ENCODE measurements at regions not wholly inside any gene's neighbourhood (a gene's known extent, or its start where the extent isn't known, plus 50 kb on each side); places are given as distances from the start of the nearest gene placed in this dataset.

DNA sequence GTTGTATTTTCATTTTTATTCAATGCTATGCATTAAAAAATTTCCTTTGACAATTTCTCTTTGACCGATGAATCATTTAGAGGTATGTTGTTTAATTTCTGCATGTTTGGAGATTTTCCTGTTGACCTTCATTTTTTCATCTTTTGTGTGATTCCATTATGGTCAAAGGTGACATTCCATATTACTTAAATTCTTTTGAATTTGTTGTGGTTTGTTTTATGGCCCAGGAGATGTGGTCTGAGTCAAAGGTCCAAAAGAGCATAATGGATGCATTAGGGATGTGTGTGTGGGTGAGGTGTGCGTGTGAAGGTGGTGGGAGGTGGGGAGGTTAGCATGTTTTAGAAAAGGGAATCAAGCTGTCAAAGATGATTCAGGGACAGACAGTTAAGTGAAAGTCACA, 76.0 kb upstream of the GIMD1 start (continued):
- no peak for TF ChIP-seq SRSF9 (IDR thresholded peaks at IDR 0.05; ENCODE audit: borderline replicate concordance, low read depth, low read length)
- no peak for TF ChIP-seq GTF2E2 (tag; IDR thresholded peaks at IDR 0.05)
- no peak for TF ChIP-seq ATF7 (IDR thresholded peaks at IDR 0.05)
- TF ChIP-seq, protein P1, sequence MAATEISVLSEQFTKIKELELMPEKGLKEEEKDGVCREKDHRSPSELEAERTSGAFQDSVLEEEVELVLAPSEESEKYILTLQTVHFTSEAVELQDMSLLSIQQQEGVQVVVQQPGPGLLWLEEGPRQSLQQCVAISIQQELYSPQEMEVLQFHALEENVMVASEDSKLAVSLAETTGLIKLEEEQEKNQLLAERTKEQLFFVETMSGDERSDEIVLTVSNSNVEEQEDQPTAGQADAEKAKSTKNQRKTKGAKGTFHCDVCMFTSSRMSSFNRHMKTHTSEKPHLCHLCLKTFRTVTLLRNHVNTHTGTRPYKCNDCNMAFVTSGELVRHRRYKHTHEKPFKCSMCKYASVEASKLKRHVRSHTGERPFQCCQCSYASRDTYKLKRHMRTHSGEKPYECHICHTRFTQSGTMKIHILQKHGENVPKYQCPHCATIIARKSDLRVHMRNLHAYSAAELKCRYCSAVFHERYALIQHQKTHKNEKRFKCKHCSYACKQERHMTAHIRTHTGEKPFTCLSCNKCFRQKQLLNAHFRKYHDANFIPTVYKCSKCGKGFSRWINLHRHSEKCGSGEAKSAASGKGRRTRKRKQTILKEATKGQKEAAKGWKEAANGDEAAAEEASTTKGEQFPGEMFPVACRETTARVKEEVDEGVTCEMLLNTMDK (IDR thresholded peaks at IDR 0.05; ENCODE audit: borderline replicate concordance, insufficient read depth, low read depth, low read length, poor library complexity, severe bottlenecking): no peak
- no peak for TF ChIP-seq ZNF347 (CRISPR knock-in tag; IDR thresholded peaks at IDR 0.05; ENCODE audit: low read depth)
- no peak for TF ChIP-seq ETS2 (tag; IDR thresholded peaks at IDR 0.05; ENCODE audit: borderline replicate concordance, poor library complexity, severe bottlenecking)

DNA sequence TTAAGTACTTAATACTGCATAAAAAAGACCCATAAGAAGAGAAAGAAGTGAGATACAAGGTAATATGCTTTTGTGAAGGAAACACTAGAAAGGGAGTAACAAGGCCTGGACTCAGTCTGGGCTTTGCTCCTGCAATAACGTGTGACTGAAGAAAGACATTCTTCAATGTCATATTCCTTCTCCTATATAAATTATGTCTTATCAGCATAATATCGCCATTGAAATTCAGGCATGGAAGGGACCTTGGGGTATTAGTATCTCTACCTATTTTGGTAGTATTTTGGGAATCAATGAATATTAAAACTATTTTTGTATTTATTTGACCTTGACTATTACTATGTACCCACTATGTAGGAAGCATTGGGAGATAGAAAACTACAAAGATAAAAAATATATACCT, 62.2 kb upstream of the GIMD1 start:
- Histone ChIP-seq H3K27me3 (ENCODE audit: control insufficient read depth in 2 of 2, insufficient read depth in 2 of 2, low read length in 2 of 2) (no peaks in the 10 kb centered on the region), H3K27ac (ENCODE audit: extremely low read depth, low read depth, low read length) (no peak overlapping the region), H3K79me2 (ENCODE audit: control insufficient read depth, insufficient read depth, low read length) (no peaks in the 10 kb centered on the region), H3K36me3 (ENCODE audit: control insufficient read depth, insufficient read depth, low read length) (no peaks in the 10 kb centered on the region), H3K4me2 (ENCODE audit: insufficient read depth, low read length) (no peak overlapping the region), H3K4me3 (no peak overlapping the region), H2AFZ (ENCODE audit: low read depth, low read length) (no peak overlapping the region), H4K20me1 (replicated peaks; ENCODE audit: control insufficient read depth, insufficient read depth, low read length) (no peaks in the 10 kb centered on the region), H3K9ac (ENCODE audit: insufficient read depth in 1 of 2, low read depth in 2 of 2, low read length in 2 of 2) (no peak overlapping the region), H3K9me1 (ENCODE audit: control insufficient read depth, insufficient read depth, low read length) (no peaks in the 10 kb centered on the region), H3K9me3 (replicated peaks; ENCODE audit: control insufficient read depth, insufficient read depth, low read depth, low read length) (no peaks in the 10 kb centered on the region), H3K4me1 (replicated peaks in 1 of 2; ENCODE audit: control insufficient read depth in 2 of 2, insufficient read depth in 2 of 2, low read length in 2 of 2) (no peaks in the 10 kb centered on the region)
- DNase-seq (ENCODE audit: extremely low read depth in 1 of 4, low spot score in 3 of 4) (no peak), ATAC-seq (no peak), FAIRE-seq (no peak)
- intact Hi-C loops (cut with micrococcal nuclease): no loop called here
- no TSS peak for BruUV-seq (replicated peaks)
- CTCF ChIA-PET (ENCODE audit: low intra/inter-chr PET ratio): no interaction called here
- in situ Hi-C loops (cut with MboI): no loop called here
- POLR2A ChIA-PET: no interaction called here
- 0% methylated on average over 2 of the region's 2 CpGs for WGBS (ENCODE audit: insufficient coverage, low coverage, missing lambda C conversion rate)
- TF ChIP-seq ZNF274 (IDR thresholded peaks at IDR 0.05; ENCODE audit: borderline replicate concordance, low read depth, low read length): no peak
- TF ChIP-seq C11orf30 (IDR thresholded peaks at IDR 0.05; ENCODE audit: low read depth): peak; percentile 45; the same call in 1 of the 2 replicates
- TF ChIP-seq, protein P2, sequence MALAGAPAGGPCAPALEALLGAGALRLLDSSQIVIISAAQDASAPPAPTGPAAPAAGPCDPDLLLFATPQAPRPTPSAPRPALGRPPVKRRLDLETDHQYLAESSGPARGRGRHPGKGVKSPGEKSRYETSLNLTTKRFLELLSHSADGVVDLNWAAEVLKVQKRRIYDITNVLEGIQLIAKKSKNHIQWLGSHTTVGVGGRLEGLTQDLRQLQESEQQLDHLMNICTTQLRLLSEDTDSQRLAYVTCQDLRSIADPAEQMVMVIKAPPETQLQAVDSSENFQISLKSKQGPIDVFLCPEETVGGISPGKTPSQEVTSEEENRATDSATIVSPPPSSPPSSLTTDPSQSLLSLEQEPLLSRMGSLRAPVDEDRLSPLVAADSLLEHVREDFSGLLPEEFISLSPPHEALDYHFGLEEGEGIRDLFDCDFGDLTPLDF (CRISPR knock-in tag; IDR thresholded peaks at IDR 0.05): no peak
- peak; percentile 56 for TF ChIP-seq MAFK (IDR thresholded peaks at IDR 0.05; ENCODE audit: low read length)
- TF ChIP-seq FOXK2 (conservative IDR thresholded peaks at IDR 0.05 in 1 of 2, IDR thresholded peaks at IDR 0.05 in 1 of 2; ENCODE audit: low read depth in 2 of 2): no peak
- TF ChIP-seq MAFF (IDR thresholded peaks at IDR 0.05; ENCODE audit: low read length): peak; percentile 75
- no peak for TF ChIP-seq HNRNPLL (IDR thresholded peaks at IDR 0.05; ENCODE audit: low read depth, low read length, poor library complexity, severe bottlenecking)
- TF ChIP-seq XRCC3 (IDR thresholded peaks at IDR 0.05): no peak
- TF ChIP-seq MAFG (tag; conservative IDR thresholded peaks at IDR 0.05): 0 out of 2 replicates have a peak, but pooled peaks have one; percentile 22
- TF ChIP-seq ZBTB17 (CRISPR knock-in tag; IDR thresholded peaks at IDR 0.05): no peak
- TF ChIP-seq SMAD4 (CRISPR knock-in tag; conservative IDR thresholded peaks at IDR 0.05): no peak
- no peak for TF ChIP-seq HDAC6 (IDR thresholded peaks at IDR 0.05; ENCODE audit: low read depth, low read length)
- no peak for TF ChIP-seq ATF1 (CRISPR knock-in tag; IDR thresholded peaks at IDR 0.05)
- TF ChIP-seq ATF1 (tag; IDR thresholded peaks at IDR 0.05): no peak
- TF ChIP-seq RUNX1 (IDR thresholded peaks at IDR 0.05; ENCODE audit: low read depth): no peak
- peak; percentile 75 for TF ChIP-seq ZNF316 (IDR thresholded peaks at IDR 0.05)
